HG03045 (cell line): ENCODE measurements at regions not wholly inside any gene's neighbourhood (a gene's known extent, or its start where the extent isn't known, plus 50 kb on each side); places are given as distances from the start of the nearest gene placed in this dataset.
A peak's percentile ranks its signal among the peaks of the same experiment; 100 is the strongest.
"Not testable (repeated sequence)": the region's sequence is repeated elsewhere in the genome, so short reads cannot be mapped to it uniquely, and the experiment has no call there.

Experiments
- ATAC-seq: cut with Tn5 transposase; IDR thresholded peaks from one replicate; pipeline ENCODE4 v1.9.1; 2021; ENCODE audit warnings: mild to moderate bottlenecking, moderate library complexity; ENCODE audit not compliant: unreplicated experiment

DNA sequence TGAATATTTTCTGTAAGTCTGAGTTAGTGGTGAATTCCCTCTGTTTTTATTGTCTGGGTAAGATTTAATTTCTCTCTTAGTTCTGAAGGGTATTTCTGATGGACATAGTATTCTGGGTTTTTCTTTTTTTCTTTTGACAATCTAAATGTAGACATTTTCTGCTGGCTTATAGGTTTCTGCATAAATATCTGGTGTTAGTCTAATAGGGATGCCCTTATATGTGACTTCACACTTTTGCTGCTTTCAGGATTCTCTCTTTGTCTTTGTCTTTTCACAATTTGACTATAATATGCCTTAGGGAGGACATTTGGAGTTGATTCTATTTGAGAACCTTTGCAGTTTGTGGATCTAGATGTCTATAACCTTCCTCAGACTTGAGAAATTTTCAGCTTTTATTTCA lies 667.2 kb downstream of the EPHA7 start:
- ATAC-seq, result no peak

DNA sequence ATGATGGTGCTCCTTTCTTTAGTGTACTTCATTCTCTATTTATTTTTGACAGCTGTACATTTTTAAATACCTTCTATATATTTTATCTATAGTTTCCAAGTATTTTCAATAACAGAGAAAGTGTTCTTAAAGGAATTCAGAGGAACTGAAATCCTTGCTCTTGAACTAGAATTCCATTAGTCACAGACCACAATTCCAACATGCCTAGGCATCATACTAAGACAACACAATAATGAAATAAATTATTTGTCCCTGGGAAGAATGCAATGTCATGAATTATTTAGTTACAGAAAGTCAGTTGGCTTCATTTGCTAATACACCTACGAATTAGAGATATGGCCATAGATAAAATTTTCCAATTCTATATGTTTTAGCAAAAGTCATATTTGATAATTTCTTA lies 671.2 kb downstream of the EPHA7 start:
- no peak for ATAC-seq

DNA sequence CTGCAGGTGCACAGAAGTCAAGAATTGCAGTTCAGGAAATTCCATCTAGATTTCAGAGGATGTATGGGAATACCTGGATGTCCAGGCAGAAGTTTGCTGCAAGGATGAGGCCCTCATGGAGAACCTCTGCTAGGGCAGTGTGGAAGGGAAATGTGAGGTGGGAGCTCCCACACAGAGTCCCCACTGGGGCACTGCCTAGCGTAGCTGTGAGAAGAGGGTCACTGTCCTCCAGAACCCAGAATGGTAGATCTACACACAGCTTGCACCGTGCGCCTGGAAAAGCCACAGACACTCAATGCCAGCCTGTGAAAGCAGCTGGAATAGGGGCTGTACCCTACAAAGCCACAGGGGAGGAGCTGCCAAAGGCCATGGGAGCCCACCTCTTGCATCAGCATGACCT lies 681.4 kb downstream of the EPHA7 start:
- ATAC-seq, result no peak

DNA sequence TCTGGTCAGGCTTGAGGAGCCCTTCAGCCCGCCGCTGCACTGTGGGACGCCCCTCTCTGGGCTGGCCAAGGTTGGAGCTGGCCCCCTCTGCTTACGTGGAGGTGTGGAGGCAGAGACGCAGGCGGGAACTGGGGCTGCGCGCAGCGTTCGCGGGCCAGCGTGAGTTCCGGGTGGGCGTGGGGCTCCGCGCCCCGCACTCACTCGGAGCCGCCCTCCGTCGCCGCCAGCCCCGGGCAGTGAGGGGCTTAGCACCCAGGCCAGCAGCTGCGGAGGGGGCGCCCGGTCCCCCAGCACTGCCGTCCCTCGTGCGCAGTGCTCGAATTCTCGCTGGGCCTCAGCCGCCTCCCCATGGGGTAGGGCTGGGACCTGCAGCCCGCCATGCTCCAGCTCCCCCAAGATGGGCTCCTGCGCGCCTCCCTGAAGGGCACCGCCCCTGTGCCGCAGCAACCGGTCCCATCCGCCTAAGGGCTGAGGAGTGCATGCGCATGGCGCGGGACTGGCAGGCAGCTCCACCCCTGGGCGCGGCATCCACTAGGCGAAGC lies 695.9 kb downstream of the EPHA7 start:
- ATAC-seq, result no peak

DNA sequence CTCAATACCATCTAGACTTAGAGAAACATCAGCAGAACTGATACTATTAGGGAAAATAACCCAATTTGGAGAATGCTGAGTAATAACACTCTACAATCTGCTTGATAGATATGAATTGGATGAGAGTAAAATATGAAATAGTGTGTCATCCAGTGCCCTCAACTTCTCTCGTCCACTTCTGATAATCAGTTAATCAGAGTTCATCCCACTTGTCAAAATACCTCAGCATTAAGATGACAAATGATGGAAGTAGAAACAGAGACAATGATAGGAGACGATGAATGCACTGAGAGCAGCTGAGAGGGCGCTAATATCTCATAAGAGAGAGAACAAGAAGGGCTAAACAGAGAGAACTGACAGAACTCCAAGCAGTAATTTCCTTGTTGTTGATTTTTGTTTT lies 699.6 kb downstream of the EPHA7 start:
- ATAC-seq, result no peak

DNA sequence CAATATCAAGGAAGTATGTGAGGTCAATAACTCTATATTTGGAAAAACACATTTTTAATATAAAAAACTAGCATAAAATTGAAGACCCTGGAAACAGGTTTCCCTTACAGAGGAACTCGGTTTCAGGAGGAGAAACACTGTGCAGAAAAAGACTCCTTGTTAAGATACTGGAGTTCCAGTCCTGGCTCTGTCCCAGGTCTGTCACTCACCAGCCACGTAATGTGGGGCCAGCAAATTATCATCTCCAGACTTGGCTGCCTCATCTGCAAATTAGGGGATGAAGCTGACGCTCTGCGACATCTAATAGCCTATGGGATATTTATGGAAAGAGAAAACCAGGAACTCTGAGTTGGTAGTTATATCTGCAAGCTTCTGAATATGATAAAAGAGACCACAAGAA lies 702.7 kb downstream of the EPHA7 start:
- no peak for ATAC-seq

DNA sequence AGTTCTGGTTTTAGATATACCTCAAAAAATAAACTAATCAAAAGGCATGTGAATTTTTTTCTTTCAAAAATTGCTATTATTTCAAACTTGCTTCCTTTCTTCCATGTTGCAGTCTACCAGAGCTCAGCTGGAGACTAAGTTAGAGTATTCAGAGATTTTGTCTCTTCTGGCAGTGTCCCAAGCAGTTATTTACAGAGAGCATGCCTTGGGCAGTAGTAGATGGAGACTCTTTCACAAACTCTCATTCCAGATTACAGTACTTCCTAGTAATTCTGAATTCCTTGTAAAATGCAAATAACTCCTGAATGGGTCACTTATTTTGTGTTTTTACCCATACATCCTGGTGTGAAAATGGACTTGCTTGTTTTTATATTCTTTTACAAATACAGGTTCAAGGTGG lies 703.4 kb downstream of the EPHA7 start:
- ATAC-seq, result no peak

DNA sequence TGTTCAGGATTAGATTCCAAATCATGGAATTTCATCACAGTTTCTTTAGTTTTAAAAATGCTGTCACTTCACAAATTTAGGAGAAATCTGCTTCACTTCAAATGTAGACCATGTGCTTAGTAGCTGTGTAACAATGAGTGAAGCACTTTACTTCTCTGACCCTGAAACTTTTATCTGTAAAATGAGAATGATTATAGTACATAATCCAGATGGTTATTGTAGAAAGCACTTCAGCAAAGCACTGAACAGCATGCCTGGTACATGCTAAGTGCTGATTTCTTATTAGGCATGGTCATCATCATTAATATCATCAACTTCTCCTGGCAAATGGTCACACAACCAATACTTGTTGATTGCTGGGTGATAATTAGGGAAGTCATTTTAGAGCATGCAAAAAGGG lies 705.0 kb downstream of the EPHA7 start:
- ATAC-seq, result no peak

DNA sequence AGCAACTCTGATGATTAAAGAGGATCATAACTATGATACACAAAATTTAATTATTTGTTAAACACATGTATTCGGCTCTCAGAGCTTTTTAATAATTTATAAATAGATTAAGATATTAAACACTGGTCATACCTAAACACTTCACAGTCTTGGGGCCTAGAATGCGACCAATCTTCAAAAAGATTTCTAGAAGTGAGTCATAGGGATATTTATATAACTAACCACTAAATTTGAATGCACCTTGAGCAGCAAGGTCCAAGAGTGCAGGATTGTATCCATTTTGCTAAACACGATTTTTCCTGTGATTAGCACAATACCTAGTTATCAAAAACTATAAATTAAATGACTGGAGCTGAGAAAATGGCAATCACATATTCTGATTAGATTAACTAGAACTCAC lies 709.3 kb downstream of the EPHA7 start:
- peak; percentile 72 for ATAC-seq

DNA sequence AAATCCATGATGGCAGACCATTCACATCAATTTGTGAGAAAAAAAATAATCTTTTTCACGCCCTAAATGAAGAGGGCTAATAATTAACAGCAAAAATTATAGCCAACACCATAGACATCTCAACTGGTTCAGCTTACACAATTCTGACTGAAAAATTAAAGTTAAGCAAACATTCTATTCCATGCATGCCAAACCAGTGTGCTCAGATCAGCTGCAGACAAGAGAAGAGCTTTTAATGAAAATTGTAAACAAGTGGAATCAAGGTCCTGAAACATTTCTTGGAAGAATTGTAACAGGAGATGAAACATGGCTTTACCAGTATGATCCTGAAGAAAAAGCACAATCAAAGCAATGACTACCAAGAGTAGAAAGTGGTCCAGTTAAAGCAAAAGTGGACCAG lies 710.4 kb downstream of the EPHA7 start:
- no peak for ATAC-seq

DNA sequence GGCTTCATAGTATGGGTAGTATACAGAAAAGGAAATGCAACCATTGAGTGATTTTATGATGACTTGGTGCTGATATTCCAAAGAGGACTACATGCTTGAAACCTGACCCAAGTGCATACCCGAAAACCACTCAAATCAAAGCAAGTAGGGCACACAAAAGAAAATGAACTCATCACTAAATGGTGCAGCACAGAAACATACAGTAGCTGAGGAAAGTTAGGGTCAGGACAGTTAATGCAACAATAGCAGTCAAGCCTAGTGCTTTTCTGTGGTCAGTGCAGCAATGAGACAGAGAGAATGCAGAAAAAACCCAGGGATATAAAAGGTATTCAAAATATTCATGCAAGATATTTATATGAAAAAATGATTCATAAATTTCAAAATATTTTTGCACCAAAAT lies 711.1 kb downstream of the EPHA7 start:
- no peak for ATAC-seq

DNA sequence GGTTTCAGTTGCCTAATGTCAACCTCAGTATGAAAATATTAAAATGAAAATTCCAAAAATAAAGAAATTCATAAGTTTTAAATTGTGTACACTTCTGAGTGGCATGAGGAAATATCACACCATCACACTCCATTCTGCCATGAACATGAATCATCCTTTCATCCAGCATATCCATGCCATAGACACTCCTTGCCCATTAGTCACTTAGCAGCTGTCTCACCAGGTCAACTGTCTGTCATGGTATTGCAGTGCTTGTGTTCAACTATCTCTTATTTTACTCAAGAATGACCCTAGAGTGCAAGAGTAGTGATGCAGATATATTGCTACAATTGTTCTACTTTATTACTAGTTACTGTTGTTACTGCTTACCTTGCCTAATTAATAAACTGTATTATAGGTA lies 712.4 kb downstream of the EPHA7 start:
- no peak for ATAC-seq

DNA sequence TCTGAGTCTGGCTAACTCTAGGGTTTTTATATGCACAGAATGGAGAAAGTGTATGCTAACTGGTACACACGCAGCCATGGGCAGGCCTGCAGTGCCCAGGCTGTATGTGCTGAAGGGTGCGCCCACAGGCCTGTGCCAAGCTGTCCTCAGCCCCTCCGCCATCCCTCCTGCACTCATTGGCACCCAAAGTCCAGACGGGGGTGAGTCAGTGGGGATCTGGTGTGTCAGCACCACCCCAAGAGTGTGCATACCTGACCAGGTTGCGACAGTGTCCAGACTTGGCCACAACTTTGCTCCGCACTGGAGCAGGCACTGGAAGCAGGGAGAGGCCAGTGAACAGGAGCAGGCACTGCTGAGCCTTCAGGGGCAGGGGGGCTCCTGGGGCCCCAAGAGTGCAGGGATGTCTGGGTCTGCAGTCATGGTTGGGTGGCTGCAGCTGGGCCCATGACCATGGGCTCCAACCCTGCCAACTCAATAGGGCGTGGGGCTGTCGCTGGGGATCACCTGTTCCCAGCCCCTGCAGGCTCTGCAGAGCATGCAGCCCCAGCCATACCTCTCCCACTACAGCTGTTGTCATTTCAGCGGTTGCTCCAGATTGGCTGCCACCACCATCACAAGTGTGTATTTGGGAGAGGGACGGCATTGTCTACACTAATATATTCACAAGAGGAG lies 717.8 kb downstream of the EPHA7 start:
- ATAC-seq, result no peak

DNA sequence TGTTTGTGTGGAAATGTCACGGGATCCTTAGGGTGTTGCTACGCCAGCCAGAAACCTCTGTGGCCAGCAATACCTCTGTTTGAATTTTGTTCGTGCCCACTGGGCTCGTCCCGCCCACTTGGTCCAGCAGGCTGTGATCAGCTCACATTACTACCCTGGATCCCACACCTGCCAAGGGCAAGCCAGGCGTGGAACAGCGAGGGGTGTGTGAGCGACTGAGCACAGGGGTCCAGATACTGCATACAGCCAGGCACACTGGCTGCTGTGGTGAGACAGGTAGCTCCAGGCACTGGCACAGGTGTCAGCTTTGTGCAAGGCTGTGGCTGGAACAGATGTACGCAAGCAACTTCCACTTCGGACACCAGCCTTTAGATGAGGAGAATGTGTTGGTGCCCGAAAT lies 718.9 kb downstream of the EPHA7 start:
- no peak for ATAC-seq

DNA sequence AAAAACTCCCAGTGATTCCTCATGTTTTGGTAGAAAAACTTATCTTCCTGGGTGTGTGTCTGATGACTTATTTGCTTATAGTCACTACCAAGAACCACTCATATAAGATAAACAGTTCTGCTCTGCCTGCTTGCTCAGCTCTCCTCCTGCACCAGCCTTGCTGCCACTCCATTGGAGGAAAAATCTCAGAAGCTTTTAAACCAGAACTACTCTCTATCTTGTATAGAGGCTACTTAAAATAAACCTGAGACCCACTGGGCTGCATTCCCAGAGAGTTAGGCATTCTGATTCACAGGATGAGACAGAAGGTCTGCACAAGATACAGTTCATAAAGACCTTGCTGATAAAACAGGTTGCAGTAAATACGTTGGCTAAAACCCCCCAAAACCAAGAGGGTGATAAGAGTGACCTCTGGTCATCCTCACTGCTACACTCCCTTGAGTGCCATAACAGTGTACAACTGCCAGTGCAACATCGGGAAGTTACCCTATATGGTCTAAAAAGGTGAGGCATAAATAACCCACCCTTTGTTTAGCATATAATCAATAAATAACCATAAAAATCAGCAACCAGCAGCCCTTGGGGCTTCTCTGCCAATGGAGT lies 728.3 kb downstream of the EPHA7 start:
- no peak for ATAC-seq

DNA sequence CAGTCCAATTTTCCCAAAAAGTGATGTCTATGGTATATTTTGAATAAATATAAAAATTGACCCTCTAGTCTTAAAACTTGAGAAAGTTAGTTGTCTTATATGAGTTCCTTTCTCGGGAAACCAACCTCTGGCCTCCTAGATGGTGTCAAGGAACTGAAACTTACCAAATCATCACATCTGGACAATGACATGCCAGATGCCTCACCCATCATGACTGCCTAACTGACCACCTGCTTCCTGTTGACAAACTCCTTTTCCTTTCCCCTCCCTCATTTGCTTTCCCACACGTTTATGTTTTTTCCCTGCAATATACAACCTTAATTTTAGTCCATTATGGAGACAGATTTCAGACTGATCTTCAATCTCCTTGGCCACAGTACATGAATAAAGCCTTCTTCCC lies 731.0 kb downstream of the EPHA7 start:
- ATAC-seq, result no peak

DNA sequence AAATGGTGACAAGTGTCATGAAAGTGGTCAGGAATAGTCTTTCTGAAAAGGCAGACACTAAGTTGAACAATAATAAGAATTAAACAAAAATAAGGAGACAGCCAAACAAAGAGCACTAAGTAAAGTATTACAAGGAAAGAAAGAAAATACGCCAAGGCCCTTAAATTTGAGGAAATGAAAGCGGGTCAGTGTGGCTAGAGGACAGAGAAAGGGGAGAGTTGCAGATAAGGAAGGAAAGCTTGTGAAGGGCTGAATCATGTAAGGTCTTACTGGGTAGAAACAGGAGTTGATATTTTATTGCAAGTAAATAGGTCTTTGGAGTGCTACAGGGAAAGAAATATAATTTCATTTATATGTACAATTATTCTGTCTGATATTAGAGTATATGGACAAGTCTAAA lies 732.1 kb downstream of the EPHA7 start:
- ATAC-seq, result no peak

DNA sequence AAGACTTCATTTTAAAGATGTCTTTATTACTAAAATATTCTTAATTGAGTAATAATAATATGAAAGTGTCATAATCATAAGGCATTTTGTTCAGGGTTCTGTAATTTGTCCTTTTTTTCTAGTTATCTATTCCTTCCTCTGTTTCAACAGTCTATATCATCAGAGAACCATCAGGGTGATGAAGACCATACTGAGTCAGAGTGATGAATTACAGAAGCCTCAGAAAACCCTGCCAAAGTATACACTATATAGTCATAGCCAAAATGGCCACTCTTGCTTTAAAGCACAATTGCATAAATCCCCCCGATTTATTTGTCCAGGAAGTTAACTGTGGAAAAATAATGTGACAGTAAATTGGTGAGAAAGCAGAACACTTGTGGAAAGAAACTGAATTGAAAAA lies 735.0 kb downstream of the EPHA7 start:
- ATAC-seq, result no peak

DNA sequence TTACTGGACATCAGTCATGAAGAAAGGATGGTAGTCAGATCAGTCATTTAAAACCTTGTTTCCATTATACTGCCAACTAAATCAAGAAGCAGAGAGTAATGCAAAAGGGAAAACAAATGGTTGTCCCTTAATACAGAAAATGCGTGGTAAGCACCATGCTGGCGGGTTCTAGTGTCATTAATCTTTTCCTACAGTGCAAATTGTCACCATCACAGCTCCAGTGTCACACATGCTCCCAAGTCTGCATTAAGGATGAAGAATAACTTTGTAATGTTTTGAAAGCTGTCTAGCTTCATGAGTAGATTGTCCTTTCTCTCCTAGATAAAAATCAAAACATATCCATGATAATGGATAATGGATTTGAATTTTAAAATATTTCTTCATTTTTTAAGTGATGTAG lies 735.6 kb downstream of the EPHA7 start:
- no peak for ATAC-seq

DNA sequence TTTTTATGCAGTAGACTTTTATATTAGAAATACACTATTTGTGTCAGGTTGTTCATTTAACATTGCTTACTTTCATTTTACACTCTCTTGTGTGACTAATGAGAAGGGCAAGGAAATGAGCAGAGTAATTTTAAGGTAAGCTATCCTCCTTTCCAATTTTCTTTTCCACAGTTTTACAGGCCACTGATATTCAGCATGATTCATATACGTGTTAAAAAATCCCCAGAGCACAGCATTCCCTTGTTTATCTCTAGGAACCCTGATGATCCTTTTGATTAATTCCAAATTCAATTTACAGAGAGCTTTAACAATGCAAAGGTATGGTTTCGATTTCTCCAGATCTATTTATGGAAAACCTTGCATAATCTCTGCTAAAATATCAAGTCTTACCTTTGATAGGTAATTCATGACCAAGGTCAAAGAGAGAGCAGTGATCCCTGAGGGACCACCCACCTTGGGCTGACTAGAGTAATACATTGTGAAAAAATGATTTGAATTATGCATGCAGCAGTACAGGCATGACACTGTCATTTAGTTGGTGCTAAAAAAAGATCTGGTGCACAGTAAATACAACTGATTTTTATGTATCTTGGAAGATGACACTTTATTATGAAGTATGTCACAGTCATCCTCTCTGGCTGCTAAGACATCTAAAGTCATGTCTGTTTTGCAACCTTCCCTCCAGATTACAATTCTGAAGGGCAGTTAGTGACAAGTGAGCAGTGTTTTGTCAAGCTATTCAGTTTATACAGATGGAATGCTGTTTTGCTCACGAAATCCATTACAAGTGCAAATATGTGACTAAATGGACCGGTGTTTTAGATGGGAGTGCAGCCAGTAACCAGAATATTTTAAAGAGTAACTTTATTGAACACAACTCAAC lies 736.6 kb downstream of the EPHA7 start:
- no peak for ATAC-seq

DNA sequence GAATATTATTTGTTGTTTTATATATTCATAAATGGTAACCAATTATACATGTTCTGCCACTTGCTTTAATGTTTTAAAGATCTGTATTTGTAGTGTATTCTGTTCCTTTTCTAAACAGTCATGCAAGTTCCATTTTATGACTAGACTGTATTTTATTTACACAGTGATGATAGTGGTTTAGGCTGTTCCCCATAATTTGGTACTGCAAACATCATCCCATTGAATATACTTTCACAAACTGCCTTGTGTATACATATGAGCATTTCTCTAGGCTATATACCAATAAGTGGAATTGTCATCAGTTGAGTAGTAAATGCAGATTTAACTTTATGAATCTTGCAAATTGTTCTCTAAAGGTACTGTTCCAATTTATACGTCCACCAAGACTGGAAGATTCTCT lies 738.0 kb downstream of the EPHA7 start:
- ATAC-seq, result no peak

DNA sequence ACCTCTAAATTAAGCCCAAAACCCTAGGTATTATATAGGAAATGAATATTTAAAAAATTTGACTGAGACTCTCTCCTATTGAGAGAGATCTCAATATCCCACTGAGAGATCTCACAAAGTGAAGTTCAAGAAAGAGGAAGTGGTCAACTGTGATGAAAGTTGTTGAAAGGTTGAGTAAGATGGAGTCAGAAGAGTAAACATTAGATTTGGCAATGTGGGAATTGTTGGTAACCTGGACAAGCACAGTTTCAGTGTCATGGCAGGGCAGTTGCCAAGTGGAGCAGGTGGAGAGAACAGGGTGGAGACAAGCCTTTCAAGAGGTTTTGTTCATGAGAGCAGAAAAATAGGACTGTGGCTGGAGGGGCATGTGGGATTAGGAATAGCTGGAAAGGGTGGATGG lies 747.9 kb downstream of the EPHA7 start:
- not testable (repeated sequence) for ATAC-seq
